ENCODE measurements at regions not wholly inside any gene's neighbourhood (a gene's known extent, or its start where the extent isn't known, plus 50 kb on each side); places are given as distances from the start of the nearest gene placed in this dataset.

- Histone ChIP-seq H3K4me1 (ENCODE audit: control insufficient read depth in 5 of 5, insufficient read depth in 5 of 5, low read length in 5 of 5) (peaks cover 27 to 87% (median 83%) of the 10 kb centered on the region in 5 donors), H3K9ac (ENCODE audit: low read length in 5 of 5) (peak overlapping the region in 1 of 5 donors; percentile 20), H3K27me3 (ENCODE audit: control insufficient read depth in 5 of 5, insufficient read depth in 4 of 5, low read length in 5 of 5) (no peaks in the 10 kb centered on the region), H3K4me3 (ENCODE audit: low read depth in 1 of 5, low read length in 5 of 5) (no peak overlapping the region), H3K36me3 (ENCODE audit: control insufficient read depth in 5 of 5, insufficient read depth in 5 of 5, low read length in 5 of 5) (no peaks in the 10 kb centered on the region), H3K9me3 (ENCODE audit: control insufficient read depth in 5 of 5, low read length in 5 of 5) (no peaks in the 10 kb centered on the region), H3K27ac (ENCODE audit: low read depth, low read length) (peak overlapping the region; percentile 62)
These were observed 50.4 kb upstream of the CIBAR2 start for GRCh38 chr16:85162478-85163277.

DNA sequence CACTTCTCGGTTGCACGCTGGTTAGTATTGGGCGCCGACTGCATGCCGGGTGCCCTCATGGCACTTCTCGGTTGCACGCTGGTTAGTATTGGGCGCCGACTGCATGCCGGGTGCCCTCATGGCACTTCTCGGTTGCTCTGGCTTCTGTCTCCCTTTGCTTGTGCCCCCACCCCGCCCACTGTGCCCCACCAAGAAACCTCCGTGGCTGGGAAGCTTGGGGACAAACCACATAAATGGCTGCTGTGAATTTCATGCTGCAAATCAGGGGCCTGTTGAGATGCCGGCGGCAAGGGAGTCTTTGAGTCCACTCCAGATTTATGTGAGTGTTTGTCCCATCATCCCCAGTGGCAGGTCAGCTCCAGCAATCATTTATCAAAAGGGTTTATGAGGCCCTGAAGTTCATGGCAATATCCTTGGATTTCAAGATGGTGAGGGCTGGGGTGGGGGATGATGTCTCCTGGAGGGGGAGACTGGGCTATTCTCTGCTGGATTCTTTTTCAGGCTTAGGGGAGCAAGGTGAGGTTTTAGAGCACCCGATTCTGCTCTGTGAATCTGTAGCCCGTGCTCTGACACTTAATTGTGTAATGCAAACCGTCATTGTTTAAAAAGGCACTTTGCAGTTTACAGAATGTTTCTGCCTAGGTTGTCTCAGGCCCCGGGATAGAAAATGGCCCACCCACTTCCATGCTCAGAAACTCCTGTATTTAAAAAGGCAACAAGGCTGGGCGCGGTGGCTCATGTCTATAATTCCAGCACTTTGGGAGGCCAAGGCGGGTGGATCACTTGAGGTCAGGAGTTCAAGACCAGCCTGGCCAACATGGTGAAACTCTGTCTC, 51.2 kb upstream of the CIBAR2 start:
- H3K4me1 ChIP-seq (ENCODE audit: control insufficient read depth in 5 of 5, insufficient read depth in 5 of 5, low read length in 5 of 5) = peaks cover 25 to 87% (median 85%) of the 10 kb centered on the region in 5 donors
- no peak overlapping the region for H3K27ac ChIP-seq (ENCODE audit: low read depth, low read length)
- H3K9ac ChIP-seq (ENCODE audit: low read length in 5 of 5) = no peak overlapping the region

GRCh38 chr16:85164431-85164830, 52.2 kb upstream of the CIBAR2 start:
- H3K9me3 ChIP-seq (ENCODE audit: control insufficient read depth in 5 of 5, low read length in 5 of 5) = no peaks in the 10 kb centered on the region
- H3K27ac ChIP-seq (ENCODE audit: low read depth, low read length) = peak overlapping the region; percentile 35
- no peaks in the 10 kb centered on the region for H3K27me3 ChIP-seq (ENCODE audit: control insufficient read depth in 5 of 5, insufficient read depth in 4 of 5, low read length in 5 of 5)
- no peak overlapping the region for H3K4me3 ChIP-seq (ENCODE audit: low read depth in 1 of 5, low read length in 5 of 5)
- H3K9ac ChIP-seq (ENCODE audit: low read length in 5 of 5) = no peak overlapping the region
- peaks cover 25 to 80% (median 78%) of the 10 kb centered on the region in 5 donors for H3K4me1 ChIP-seq (ENCODE audit: control insufficient read depth in 5 of 5, insufficient read depth in 5 of 5, low read length in 5 of 5)
- H3K36me3 ChIP-seq (ENCODE audit: control insufficient read depth in 5 of 5, insufficient read depth in 5 of 5, low read length in 5 of 5) = no peaks in the 10 kb centered on the region

More for the DNA sequence above, 51.2 kb upstream of the CIBAR2 start:
- no peak overlapping the region for H3K4me3 ChIP-seq (ENCODE audit: low read depth in 1 of 5, low read length in 5 of 5)
- H3K9me3 ChIP-seq (ENCODE audit: control insufficient read depth in 5 of 5, low read length in 5 of 5) = no peaks in the 10 kb centered on the region
- no peaks in the 10 kb centered on the region for H3K27me3 ChIP-seq (ENCODE audit: control insufficient read depth in 5 of 5, insufficient read depth in 4 of 5, low read length in 5 of 5)
- no peaks in the 10 kb centered on the region for H3K36me3 ChIP-seq (ENCODE audit: control insufficient read depth in 5 of 5, insufficient read depth in 5 of 5, low read length in 5 of 5)

DNA sequence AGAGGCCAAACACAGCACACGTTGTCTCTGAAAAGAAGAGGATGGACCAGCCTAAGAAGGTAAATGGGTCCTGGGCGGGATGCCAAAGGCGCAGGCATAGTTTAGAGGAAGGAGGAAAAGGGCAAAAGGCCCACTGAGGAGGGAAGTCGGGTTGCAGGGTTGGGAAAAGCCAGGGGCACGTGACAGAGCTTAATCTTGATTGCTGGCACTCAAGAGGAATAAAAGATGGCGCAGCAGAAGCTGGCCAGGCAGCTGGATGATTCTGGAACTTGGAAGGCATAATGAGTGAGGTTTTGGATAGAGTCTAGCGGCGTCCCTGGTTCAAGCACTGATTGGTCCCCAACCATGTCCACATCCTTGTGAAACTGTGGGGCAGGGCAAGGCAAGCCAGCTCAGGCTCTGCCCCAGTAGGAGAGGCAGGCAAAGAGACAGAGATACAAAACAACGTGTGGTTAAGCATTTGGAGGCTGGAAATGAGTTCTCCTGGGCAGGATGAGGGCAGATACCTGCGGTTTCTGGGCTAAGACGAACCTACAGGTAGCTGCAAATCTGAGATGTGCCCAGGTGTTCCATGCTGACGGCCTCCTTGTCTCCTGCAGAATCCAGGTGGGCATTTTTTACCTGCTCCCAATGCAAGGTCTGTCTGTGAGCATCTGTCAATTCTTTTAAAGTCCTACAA, 52.7 kb upstream of the CIBAR2 start:
- Histone ChIP-seq H3K9me3 (ENCODE audit: control insufficient read depth in 5 of 5, low read length in 5 of 5) (no peaks in the 10 kb centered on the region), H3K27ac (ENCODE audit: low read depth, low read length) (peak overlapping the region; percentile 61), H3K4me3 (ENCODE audit: low read depth in 1 of 5, low read length in 5 of 5) (no peak overlapping the region), H3K27me3 (ENCODE audit: control insufficient read depth in 5 of 5, insufficient read depth in 4 of 5, low read length in 5 of 5) (no peaks in the 10 kb centered on the region), H3K9ac (ENCODE audit: low read length in 5 of 5) (no peak overlapping the region), H3K36me3 (ENCODE audit: control insufficient read depth in 5 of 5, insufficient read depth in 5 of 5, low read length in 5 of 5) (no peaks in the 10 kb centered on the region), H3K4me1 (ENCODE audit: control insufficient read depth in 5 of 5, insufficient read depth in 5 of 5, low read length in 5 of 5) (peaks cover 25 to 81% (median 75%) of the 10 kb centered on the region in 5 donors)

- Histone ChIP-seq H3K9ac (ENCODE audit: low read length in 5 of 5) (no peak overlapping the region), H3K27me3 (ENCODE audit: control insufficient read depth in 5 of 5, insufficient read depth in 4 of 5, low read length in 5 of 5) (peaks cover 0 to 3% (median 0%) of the 10 kb centered on the region in 5 donors), H3K36me3 (ENCODE audit: control insufficient read depth in 5 of 5, insufficient read depth in 5 of 5, low read length in 5 of 5) (no peaks in the 10 kb centered on the region), H3K27ac (ENCODE audit: low read depth, low read length) (peak overlapping the region; percentile 61), H3K4me1 (ENCODE audit: control insufficient read depth in 5 of 5, insufficient read depth in 5 of 5, low read length in 5 of 5) (peaks cover 20 to 81% (median 76%) of the 10 kb centered on the region in 5 donors), H3K4me3 (ENCODE audit: low read depth in 1 of 5, low read length in 5 of 5) (no peak overlapping the region), H3K9me3 (ENCODE audit: control insufficient read depth in 5 of 5, low read length in 5 of 5) (no peaks in the 10 kb centered on the region)
These were observed 53.5 kb upstream of the CIBAR2 start for GRCh38 chr16:85165781-85166180.

GRCh38 chr16:85166281-85166680, 54.0 kb upstream of the CIBAR2 start:
- no peak overlapping the region for H3K9ac ChIP-seq (ENCODE audit: low read length in 5 of 5)
- no peaks in the 10 kb centered on the region for H3K9me3 ChIP-seq (ENCODE audit: control insufficient read depth in 5 of 5, low read length in 5 of 5)
- H3K27ac ChIP-seq (ENCODE audit: low read depth, low read length) = peak overlapping the region; percentile 61
- no peak overlapping the region for H3K4me3 ChIP-seq (ENCODE audit: low read depth in 1 of 5, low read length in 5 of 5)
- peaks cover 18 to 81% (median 77%) of the 10 kb centered on the region in 5 donors for H3K4me1 ChIP-seq (ENCODE audit: control insufficient read depth in 5 of 5, insufficient read depth in 5 of 5, low read length in 5 of 5)
- no peaks in the 10 kb centered on the region for H3K36me3 ChIP-seq (ENCODE audit: control insufficient read depth in 5 of 5, insufficient read depth in 5 of 5, low read length in 5 of 5)
- peaks cover 0 to 3% (median 0%) of the 10 kb centered on the region in 5 donors for H3K27me3 ChIP-seq (ENCODE audit: control insufficient read depth in 5 of 5, insufficient read depth in 4 of 5, low read length in 5 of 5)

- H3K27ac ChIP-seq (ENCODE audit: low read depth, low read length) = peak overlapping the region; percentile 51
- H3K27me3 ChIP-seq (ENCODE audit: control insufficient read depth in 5 of 5, insufficient read depth in 4 of 5, low read length in 5 of 5) = peaks cover 0 to 3% (median 0%) of the 10 kb centered on the region in 5 donors
- no peak overlapping the region for H3K9ac ChIP-seq (ENCODE audit: low read length in 5 of 5)
- H3K36me3 ChIP-seq (ENCODE audit: control insufficient read depth in 5 of 5, insufficient read depth in 5 of 5, low read length in 5 of 5) = no peaks in the 10 kb centered on the region
- no peaks in the 10 kb centered on the region for H3K9me3 ChIP-seq (ENCODE audit: control insufficient read depth in 5 of 5, low read length in 5 of 5)
- H3K4me3 ChIP-seq (ENCODE audit: low read depth in 1 of 5, low read length in 5 of 5) = no peak overlapping the region
- peaks cover 15 to 84% (median 81%) of the 10 kb centered on the region in 5 donors for H3K4me1 ChIP-seq (ENCODE audit: control insufficient read depth in 5 of 5, insufficient read depth in 5 of 5, low read length in 5 of 5)
These were observed 54.7 kb upstream of the CIBAR2 start for GRCh38 chr16:85166699-85167588.

GRCh38 chr16:85167589-85168537, 55.6 kb upstream of the CIBAR2 start:
- Histone ChIP-seq H3K9ac (ENCODE audit: low read length in 5 of 5) (peak overlapping the region in 1 of 5 donors; percentile 44), H3K4me1 (ENCODE audit: control insufficient read depth in 5 of 5, insufficient read depth in 5 of 5, low read length in 5 of 5) (peaks cover 13 to 85% (median 81%) of the 10 kb centered on the region in 5 donors)

More at GRCh38 chr16:85167589-85168537, 55.6 kb upstream of the CIBAR2 start:
- H3K4me3 ChIP-seq (ENCODE audit: low read depth in 1 of 5, low read length in 5 of 5) = peak overlapping the region; percentile 27 to 62 (median 49)
- no peaks in the 10 kb centered on the region for H3K36me3 ChIP-seq (ENCODE audit: control insufficient read depth in 5 of 5, insufficient read depth in 5 of 5, low read length in 5 of 5)
- peaks cover 0 to 3% (median 0%) of the 10 kb centered on the region in 5 donors for H3K27me3 ChIP-seq (ENCODE audit: control insufficient read depth in 5 of 5, insufficient read depth in 4 of 5, low read length in 5 of 5)
- H3K9me3 ChIP-seq (ENCODE audit: control insufficient read depth in 5 of 5, low read length in 5 of 5) = no peaks in the 10 kb centered on the region
- H3K27ac ChIP-seq (ENCODE audit: low read depth, low read length) = peak overlapping the region; percentile 51

Measured in subcutaneous abdominal adipose tissue (tissue), 5 donors.